Heart left ventricle (tissue), 16 donors: ENCODE measurements at regions not wholly inside any gene's neighbourhood (a gene's known extent, or its start where the extent isn't known, plus 50 kb on each side); places are given as distances from the start of the nearest gene placed in this dataset.

Experiments
- ATAC-seq, 4 donors: fragments of 200-7000 bp; cut with Tn5 transposase; one replicate each; pipeline ENCODE4 v1.9.1; 2020 to 2022; ENCODE audit warnings: moderate library complexity in 4 of 4, mild to moderate bottlenecking in 3 of 4, moderate number of reproducible peaks in 1 of 4
- DNase-seq, 5 donors: peaks; one replicate each; pipeline ENCODE4 v3.0.0-alpha.2; 2020
- H3K27ac ChIP-seq, 12 donors: fragments of 200-600 bp; sonication (generic) in 4 of 12; one replicate each; pipeline versions ENCODE4 v1.5.0 to v1.8.0; 2016 to 2022; ENCODE audit warnings: mild to moderate bottlenecking in 2 of 12
- H3K27me3 ChIP-seq, 9 donors: fragments of 200-600 bp; sonication (generic) in 2 of 9; one replicate each; pipeline versions ENCODE4 v1.5.1 to v1.8.0; 2016 to 2022; ENCODE audit warnings: mild to moderate bottlenecking in 3 of 9
- H3K36me3 ChIP-seq, 9 donors: fragments of 200-600 bp; sonication (generic) in 2 of 9; one replicate each; pipeline versions ENCODE4 v1.5.0 to v1.8.0; 2018 to 2022; ENCODE audit warnings: mild to moderate bottlenecking in 2 of 9
- H3K4me1 ChIP-seq, 12 donors: fragments of 200-600 bp; sonication (generic) in 4 of 12; one replicate each; pipeline versions ENCODE4 v1.5.0 to v1.8.0; 2016 to 2022; ENCODE audit warnings: mild to moderate bottlenecking in 3 of 12
- H3K4me3 ChIP-seq, 12 donors: fragments of 200-600 bp; sonication (generic) in 4 of 12; one replicate each; pipeline versions ENCODE4 v1.5.0 to v1.8.0; 2017 to 2022; ENCODE audit warnings: mild to moderate bottlenecking in 9 of 12, moderate library complexity in 4 of 12
- H3K9me3 ChIP-seq, 12 donors: fragments of 200-600 bp; sonication (generic) in 4 of 12; one replicate each; pipeline versions ENCODE4 v1.5.0 to v1.8.0; 2016 to 2022; ENCODE audit warnings: mild to moderate bottlenecking in 1 of 12
- CTCF ChIP-seq, 12 donors: fragments of 200-600 bp; sonication (generic) in 4 of 12; IDR thresholded peaks; one replicate each; pipeline versions ENCODE4 v1.5.0 to v1.8.0; 2018 to 2022; ENCODE audit warnings: antibody characterized with exemption in 12 of 12, mild to moderate bottlenecking in 5 of 12
- POLR2A ChIP-seq, 2 donors: fragments of 450-650 bp; IDR thresholded peaks; one replicate each; pipeline ENCODE4 v1.6.1; 2017; ENCODE audit warnings: antibody characterized with exemption in 2 of 2, mild to moderate bottlenecking in 2 of 2, moderate library complexity in 2 of 2
- WGBS, 4 donors: extraction: QIAGEN DNeasy Blood & Tissue Kit in 2 of 4; methylation state at CpG; one replicate each; pipeline versions ENCODE4 v1.1.5 to v1.1.7; 2013 to 2018; 5-methylcytosine and 5-hydroxymethylcytosine counted together
- intact Hi-C, 10 donors: fragments of 100-400 bp; cut with DNase I; formaldehyde crosslinking; loops; one replicate each; pipeline versions ENCODE4 v1.11.1 to v1.14.2; 2022
- donor health status: ischemic (EF 13 %, LVEDD 7.1; RV severe dilation, severe dysfunction).
- donor health status: healthy with polysubstance abuse.
- donor health status: DM: no; HTN: yes; CAD: no.
- donor health status: DM: no; HTN: no; CAD: no.
- donor health status: ischemic (EF 25% LVEDD 6.9; RV normal size, moderate dysfunction).
- donor health status: ischemic (EF 25% LVEDD 5.7; RV mildly dilated, moderate dysfunction).
- donor health status: healthy.
- donor health status: DM: yes; HTN: yes; CAD: no.
- donor health status: ischemic (EF 35%, LVEDD 5.7; RV mildly dilated, moderate dysfunction).
- donor health status: nonischemic (EF 11% LVEDD 7.7; RV severe dilation, severe dysfunction).
- donor health status: DM: yes; HTN: yes; CAD: no.
- donor health status: PGD.
- donor health status: ischemic (EF 29% LVEDD 5.4; RV normal size, mild dysfunction).
- donor health status: nonischemic (EF 23%, LVEDD 6.1; RV moderate dilation, normal function).

GRCh38 chr12:114898159-114898558 lies 214.2 kb upstream of the TBX3 start:
- ATAC-seq: no peak
- no peaks in the 10 kb centered on the region for H3K4me1 ChIP-seq
- DNase-seq: no peak
- no peaks in the 10 kb centered on the region for H3K36me3 ChIP-seq
- H3K4me3 ChIP-seq: no peak overlapping the region
- no peaks in the 10 kb centered on the region for H3K27me3 ChIP-seq
- H3K9me3 ChIP-seq: no peaks in the 10 kb centered on the region
- no peak for TF ChIP-seq CTCF (IDR thresholded peaks at IDR 0.05)
- TF ChIP-seq POLR2A (IDR thresholded peaks at IDR 0.05): no peak
- intact Hi-C loops: no loop called here
- WGBS, 4 donors: 61 to 73% (median 70%) methylated on average over 2 of the region's 2 CpGs
- H3K27ac ChIP-seq: no peak overlapping the region

GRCh38 chr12:114895827-114896226 lies 211.9 kb upstream of the TBX3 start:
- TF ChIP-seq POLR2A (IDR thresholded peaks at IDR 0.05) (no peak), CTCF (IDR thresholded peaks at IDR 0.05) (no peak)
- Histone ChIP-seq H3K9me3 (no peaks in the 10 kb centered on the region), H3K27ac (no peak overlapping the region), H3K36me3 (no peaks in the 10 kb centered on the region), H3K27me3 (peaks cover 0 to 3% (median 0%) of the 10 kb centered on the region in 9 donors), H3K4me3 (no peak overlapping the region), H3K4me1 (no peaks in the 10 kb centered on the region)
- intact Hi-C loops: no loop called here
- DNase-seq: no peak
- 66 to 86% (median 69%) methylated on average over 5 of the region's 5 CpGs for WGBS, 4 donors
- ATAC-seq: no peak

- ATAC-seq (no peak), DNase-seq (no peak)
- Histone ChIP-seq H3K4me1 (no peaks in the 10 kb centered on the region), H3K9me3 (no peaks in the 10 kb centered on the region), H3K27me3 (peaks cover 0 to 9% (median 0%) of the 10 kb centered on the region in 9 donors), H3K27ac (no peak overlapping the region), H3K36me3 (no peaks in the 10 kb centered on the region), H3K4me3 (no peak overlapping the region)
- intact Hi-C loops: no loop called here
- WGBS, 4 donors: 92 to 97% (median 95%) methylated on average over 4 of the region's 4 CpGs
- TF ChIP-seq CTCF (IDR thresholded peaks at IDR 0.05) (no peak), POLR2A (IDR thresholded peaks at IDR 0.05) (no peak)
Observed at GRCh38 chr12:114895081-114895480, 211.1 kb upstream of the TBX3 start.

GRCh38 chr12:114894076-114894475 lies 210.1 kb upstream of the TBX3 start:
- intact Hi-C loops: no loop called here
- Histone ChIP-seq H3K36me3 (no peaks in the 10 kb centered on the region), H3K4me1 (no peaks in the 10 kb centered on the region), H3K9me3 (no peaks in the 10 kb centered on the region), H3K4me3 (no peak overlapping the region), H3K27ac (no peak overlapping the region), H3K27me3 (peaks cover 0 to 9% (median 0%) of the 10 kb centered on the region in 9 donors)
- ATAC-seq (no peak), DNase-seq (no peak)
- no peak for TF ChIP-seq POLR2A (IDR thresholded peaks at IDR 0.05)
- TF ChIP-seq CTCF (IDR thresholded peaks at IDR 0.05): no peak
- 89 to 95% (median 91%) methylated on average over 3 of the region's 3 CpGs for WGBS, 4 donors
